GM12872 (cell line): ENCODE measurements at regions not wholly inside any gene's neighbourhood (a gene's known extent, or its start where the extent isn't known, plus 50 kb on each side); places are given as distances from the start of the nearest gene placed in this dataset.

Experiments used
- TF ChIP-seq, protein P1 (sequence below): IDR thresholded peaks from 3 replicates; pipeline ENCODE4 v1.5.1; 2011; ENCODE audit warnings: low read depth, mild to moderate bottlenecking, low read length, moderate library complexity; ENCODE audit not compliant: insufficient read depth

GRCh38 chr4:154908168-154908567 lies 127.1 kb downstream of the RBM46 start:
- TF ChIP-seq, protein P1, sequence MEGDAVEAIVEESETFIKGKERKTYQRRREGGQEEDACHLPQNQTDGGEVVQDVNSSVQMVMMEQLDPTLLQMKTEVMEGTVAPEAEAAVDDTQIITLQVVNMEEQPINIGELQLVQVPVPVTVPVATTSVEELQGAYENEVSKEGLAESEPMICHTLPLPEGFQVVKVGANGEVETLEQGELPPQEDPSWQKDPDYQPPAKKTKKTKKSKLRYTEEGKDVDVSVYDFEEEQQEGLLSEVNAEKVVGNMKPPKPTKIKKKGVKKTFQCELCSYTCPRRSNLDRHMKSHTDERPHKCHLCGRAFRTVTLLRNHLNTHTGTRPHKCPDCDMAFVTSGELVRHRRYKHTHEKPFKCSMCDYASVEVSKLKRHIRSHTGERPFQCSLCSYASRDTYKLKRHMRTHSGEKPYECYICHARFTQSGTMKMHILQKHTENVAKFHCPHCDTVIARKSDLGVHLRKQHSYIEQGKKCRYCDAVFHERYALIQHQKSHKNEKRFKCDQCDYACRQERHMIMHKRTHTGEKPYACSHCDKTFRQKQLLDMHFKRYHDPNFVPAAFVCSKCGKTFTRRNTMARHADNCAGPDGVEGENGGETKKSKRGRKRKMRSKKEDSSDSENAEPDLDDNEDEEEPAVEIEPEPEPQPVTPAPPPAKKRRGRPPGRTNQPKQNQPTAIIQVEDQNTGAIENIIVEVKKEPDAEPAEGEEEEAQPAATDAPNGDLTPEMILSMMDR, result no peak

DNA sequence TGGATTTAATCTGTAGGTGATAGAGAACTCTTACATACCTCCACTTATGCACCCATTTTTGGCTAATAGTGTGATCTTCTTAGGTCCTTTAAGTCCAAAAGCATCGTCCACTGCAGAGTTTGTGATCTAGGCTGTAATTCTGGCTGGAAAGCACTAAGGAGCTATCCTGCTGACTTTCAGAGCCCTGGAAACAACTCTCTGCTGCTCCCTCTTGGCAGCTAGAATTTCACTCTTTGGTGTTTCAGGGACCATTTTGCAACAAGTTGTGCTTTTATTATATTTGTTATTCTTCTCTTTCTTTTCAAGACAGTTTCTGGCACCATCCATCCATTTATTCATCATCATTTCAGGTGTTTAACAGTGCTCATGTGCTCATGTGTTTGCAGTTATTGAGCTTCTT lies 130.0 kb downstream of the RBM46 start:
- TF ChIP-seq, protein P1, result no peak

GRCh38 chr4:154911608-154912098 lies 130.6 kb downstream of the RBM46 start:
- TF ChIP-seq, protein P1, result no peak

GRCh38 chr4:154916068-154916467 lies 135.0 kb downstream of the RBM46 start:
- TF ChIP-seq, protein P1, result no peak

- TF ChIP-seq, protein P1, result no peak
Measured at GRCh38 chr4:154927126-154927680, 146.1 kb downstream of the RBM46 start.

DNA sequence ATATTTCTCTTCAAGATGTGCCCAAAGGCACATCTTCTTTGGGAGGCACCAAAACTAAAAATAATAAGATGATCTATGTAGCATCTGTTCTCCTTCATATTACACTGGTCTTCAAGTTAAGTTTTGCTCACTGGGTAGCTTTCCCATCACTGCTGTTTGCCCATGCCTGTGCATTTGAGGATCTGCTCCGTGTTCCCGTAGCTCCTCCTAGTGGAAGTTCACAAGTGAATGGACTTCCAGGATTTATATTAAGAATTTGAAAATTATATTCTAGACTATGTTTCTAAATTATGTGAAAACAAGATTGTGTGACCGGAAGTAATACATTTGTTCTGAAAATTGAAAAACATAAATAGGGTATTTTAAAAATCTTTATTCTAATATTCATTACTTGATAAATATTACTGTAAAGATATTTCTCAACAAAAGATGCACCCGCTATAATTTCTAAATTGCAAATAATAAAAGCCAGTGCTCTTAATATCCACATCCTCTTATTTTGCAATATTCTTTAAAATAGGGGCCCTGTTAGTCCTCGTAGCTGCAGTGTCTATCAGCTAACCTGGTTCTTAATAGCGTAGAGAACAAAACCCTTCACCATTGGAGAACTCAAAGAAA lies 147.7 kb downstream of the RBM46 start:
- TF ChIP-seq, protein P1, result no peak

- TF ChIP-seq, protein P1, result no peak
Measured at GRCh38 chr4:154936873-154937272, 155.8 kb downstream of the RBM46 start.
